Fibroblast of villous mesenchyme (primary cell): ENCODE measurements at regions not wholly inside any gene's neighbourhood (a gene's known extent, or its start where the extent isn't known, plus 50 kb on each side); places are given as distances from the start of the nearest gene placed in this dataset.

Experiments used
- DNase-seq: peaks from one replicate; pipeline ENCODE4 v3.0.0-alpha.2; 2010; ENCODE audit warnings: low read depth
- H3K4me3 ChIP-seq: 2 replicates; pipeline ENCODE4 v1.5.1; 2011; ENCODE audit warnings: low read depth, mild to moderate bottlenecking, low read length
- TF ChIP-seq, protein P1 (sequence below): IDR thresholded peaks from 2 replicates; pipeline ENCODE4 v1.5.1; 2012; ENCODE audit warnings: low read depth, mild to moderate bottlenecking, low read length; ENCODE audit not compliant: insufficient read depth

DNA sequence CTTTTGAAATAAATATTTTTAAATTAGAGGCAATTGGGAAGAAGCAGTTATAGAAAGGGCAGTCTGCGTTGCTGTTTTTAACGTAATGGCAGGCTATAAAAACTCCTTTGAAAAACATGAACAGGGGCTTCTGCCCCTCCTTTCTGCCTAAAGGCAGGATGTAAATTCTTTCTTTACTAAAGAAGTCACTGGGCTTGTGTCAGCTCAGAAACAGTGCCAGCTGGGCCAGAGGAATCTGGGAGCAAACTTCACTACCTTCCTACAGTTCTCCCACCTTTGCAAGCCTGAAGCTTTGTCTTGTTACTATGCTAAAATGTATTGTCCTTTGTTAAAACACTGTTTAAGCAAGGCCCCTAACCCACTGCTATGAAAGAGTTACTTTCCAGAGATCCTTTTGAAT lies 1664.8 kb downstream of the RPA4 start:
- TF ChIP-seq, protein P1, sequence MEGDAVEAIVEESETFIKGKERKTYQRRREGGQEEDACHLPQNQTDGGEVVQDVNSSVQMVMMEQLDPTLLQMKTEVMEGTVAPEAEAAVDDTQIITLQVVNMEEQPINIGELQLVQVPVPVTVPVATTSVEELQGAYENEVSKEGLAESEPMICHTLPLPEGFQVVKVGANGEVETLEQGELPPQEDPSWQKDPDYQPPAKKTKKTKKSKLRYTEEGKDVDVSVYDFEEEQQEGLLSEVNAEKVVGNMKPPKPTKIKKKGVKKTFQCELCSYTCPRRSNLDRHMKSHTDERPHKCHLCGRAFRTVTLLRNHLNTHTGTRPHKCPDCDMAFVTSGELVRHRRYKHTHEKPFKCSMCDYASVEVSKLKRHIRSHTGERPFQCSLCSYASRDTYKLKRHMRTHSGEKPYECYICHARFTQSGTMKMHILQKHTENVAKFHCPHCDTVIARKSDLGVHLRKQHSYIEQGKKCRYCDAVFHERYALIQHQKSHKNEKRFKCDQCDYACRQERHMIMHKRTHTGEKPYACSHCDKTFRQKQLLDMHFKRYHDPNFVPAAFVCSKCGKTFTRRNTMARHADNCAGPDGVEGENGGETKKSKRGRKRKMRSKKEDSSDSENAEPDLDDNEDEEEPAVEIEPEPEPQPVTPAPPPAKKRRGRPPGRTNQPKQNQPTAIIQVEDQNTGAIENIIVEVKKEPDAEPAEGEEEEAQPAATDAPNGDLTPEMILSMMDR: no peak
- no peak overlapping the region for H3K4me3 ChIP-seq
- no peak for DNase-seq

DNA sequence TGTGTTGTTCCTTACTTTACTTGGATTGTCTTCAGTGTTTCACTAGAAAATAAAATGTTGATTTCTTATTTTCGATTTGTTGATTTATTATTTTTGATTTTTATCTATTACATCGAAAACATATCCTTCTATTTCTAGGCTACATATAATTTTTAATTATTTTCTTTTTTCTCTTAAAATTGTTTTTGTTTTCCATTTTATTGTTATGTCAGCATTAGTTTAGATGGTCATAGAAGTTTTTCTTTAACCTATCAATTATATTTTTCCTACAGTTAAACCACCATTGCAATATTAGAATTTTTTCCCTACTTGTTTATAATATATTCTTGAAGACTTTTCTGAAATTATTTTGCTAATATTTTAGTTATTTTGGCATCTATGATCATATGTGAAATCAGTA lies 1685.1 kb downstream of the RPA4 start:
- no peak for DNase-seq
- no peak overlapping the region for H3K4me3 ChIP-seq
- TF ChIP-seq, protein P1: no peak

DNA sequence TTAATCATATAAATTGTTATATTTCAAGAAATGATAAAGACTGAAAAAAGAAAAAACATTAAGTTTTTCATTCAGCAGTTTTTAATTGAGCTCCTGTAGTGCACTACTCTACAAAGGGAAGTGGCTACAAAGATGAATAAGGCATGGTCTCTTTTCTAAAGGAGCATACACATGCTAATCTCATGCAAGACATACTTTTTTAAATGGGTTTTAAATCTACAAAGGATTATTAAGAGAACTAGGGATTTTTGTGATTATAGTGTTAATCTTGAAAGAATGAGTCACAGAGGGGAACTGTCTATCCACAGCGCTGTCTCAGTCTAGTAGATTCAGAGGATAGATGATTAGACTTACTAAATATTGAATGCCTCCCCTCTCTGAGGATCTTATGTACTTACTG lies 1722.2 kb downstream of the RPA4 start:
- no peak overlapping the region for H3K4me3 ChIP-seq
- TF ChIP-seq, protein P1: no peak
- DNase-seq: no peak

DNA sequence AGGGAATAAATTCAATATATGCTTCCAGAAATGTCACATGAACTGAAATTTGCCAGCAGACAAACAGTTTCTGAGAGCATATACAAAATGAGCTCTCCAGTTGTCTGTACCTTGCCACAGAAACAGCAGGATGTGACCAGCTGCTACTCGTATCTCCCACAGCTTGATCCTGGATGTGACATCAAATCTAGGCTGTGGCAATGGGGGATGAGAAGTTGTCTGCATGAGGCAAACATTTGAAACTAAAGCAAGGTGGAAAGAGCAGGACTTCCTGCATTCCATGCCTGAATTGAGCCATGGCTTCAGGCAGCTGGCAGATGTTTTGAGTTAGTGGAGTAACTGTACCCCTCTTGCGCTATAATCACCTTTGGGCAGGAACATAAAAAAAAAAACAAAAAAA lies 1724.0 kb downstream of the RPA4 start:
- TF ChIP-seq, protein P1: no peak
- no peak for DNase-seq
- H3K4me3 ChIP-seq: no peak overlapping the region

- no peak for DNase-seq
- H3K4me3 ChIP-seq: no peak overlapping the region
- TF ChIP-seq, protein P1: no peak
Observed at GRCh38 chrX:98627645-98628044, 1743.9 kb downstream of the RPA4 start.

- TF ChIP-seq, protein P1: no peak
- no peak overlapping the region for H3K4me3 ChIP-seq
- no peak for DNase-seq
Observed at GRCh38 chrX:98637451-98637850, 1753.7 kb downstream of the RPA4 start.

GRCh38 chrX:98646351-98646750 lies 1762.6 kb downstream of the RPA4 start:
- TF ChIP-seq, protein P1: no peak
- DNase-seq: no peak
- no peak overlapping the region for H3K4me3 ChIP-seq
